NB4 (cell line): ENCODE measurements at regions not wholly inside any gene's neighbourhood (a gene's known extent, or its start where the extent isn't known, plus 50 kb on each side); places are given as distances from the start of the nearest gene placed in this dataset.

Experiments used
- CTCF ChIP-seq: IDR thresholded peaks from one replicate; pipeline ENCODE4 v1.5.1; 2012; ENCODE audit warnings: low read depth, low read length
- MAX ChIP-seq: IDR thresholded peaks from 2 replicates; pipeline ENCODE4 v1.6.1; 2011; ENCODE audit warnings: low read depth, low read length
- MYC ChIP-seq: IDR thresholded peaks from 2 replicates; pipeline ENCODE4 v1.6.1; 2011; ENCODE audit warnings: low read depth, low read length
- POLR2A ChIP-seq: IDR thresholded peaks from 2 replicates; pipeline ENCODE4 v1.6.1; 2011; ENCODE audit warnings: mild to moderate bottlenecking; ENCODE audit not compliant: insufficient read length; ENCODE audit errors: extremely low read depth

GRCh38 chr20:57118107-57118769 is 148.2 kb downstream of the BMP7 start:
- no peak for TF ChIP-seq CTCF
- no peak for TF ChIP-seq POLR2A
- no peak for TF ChIP-seq MAX
- TF ChIP-seq MYC, result no peak
